ENCODE measurements at regions not wholly inside any gene's neighbourhood (a gene's known extent, or its start where the extent isn't known, plus 50 kb on each side); places are given as distances from the start of the nearest gene placed in this dataset.

GRCh38 chr6:115814907-115815306, 245.8 kb downstream of the FRK start:
- H3K36me3 ChIP-seq (ENCODE audit: control insufficient read depth, insufficient read depth, low read length), result no peaks in the 10 kb centered on the region
- H3K4me3 ChIP-seq (ENCODE audit: extremely low read depth, insufficient read depth, low read length, poor library complexity, severe bottlenecking), result no peak overlapping the region
- H3K4me1 ChIP-seq (ENCODE audit: control insufficient read depth, insufficient read depth, low read length, poor library complexity, severe bottlenecking), result peaks cover 5% of the 10 kb centered on the region
- H3K27ac ChIP-seq (ENCODE audit: low read depth, low read length, severe bottlenecking), result no peak overlapping the region
- no CpG with 5 or more reads among the region's 1 CpG for WGBS, 2 experiments (ENCODE audit: insufficient coverage in 2 of 2)
- no peaks in the 10 kb centered on the region for H3K9me3 ChIP-seq (ENCODE audit: control insufficient read depth, low read length)

GRCh38 chr6:115811541-115811940, 249.2 kb downstream of the FRK start:
- Histone ChIP-seq H3K27ac (ENCODE audit: low read depth, low read length, severe bottlenecking) (no peak overlapping the region), H3K4me3 (ENCODE audit: extremely low read depth, insufficient read depth, low read length, poor library complexity, severe bottlenecking) (no peak overlapping the region), H3K4me1 (ENCODE audit: control insufficient read depth, insufficient read depth, low read length, poor library complexity, severe bottlenecking) (no peaks in the 10 kb centered on the region), H3K36me3 (ENCODE audit: control insufficient read depth, insufficient read depth, low read length) (no peaks in the 10 kb centered on the region), H3K9me3 (ENCODE audit: control insufficient read depth, low read length) (no peaks in the 10 kb centered on the region)
- 87 to 94% methylated on average over 3 to 4 of the region's 5 CpGs for WGBS, 2 experiments (ENCODE audit: insufficient coverage in 2 of 2)

GRCh38 chr6:115798229-115798628, 262.5 kb downstream of the FRK start:
- H3K36me3 ChIP-seq (ENCODE audit: control insufficient read depth, insufficient read depth, low read length), result no peaks in the 10 kb centered on the region
- no peak overlapping the region for H3K27ac ChIP-seq (ENCODE audit: low read depth, low read length, severe bottlenecking)
- WGBS, 2 experiments (ENCODE audit: insufficient coverage in 2 of 2), result no CpG with 5 or more reads among the region's 1 CpG
- no peak overlapping the region for H3K4me3 ChIP-seq (ENCODE audit: extremely low read depth, insufficient read depth, low read length, poor library complexity, severe bottlenecking)
- no peaks in the 10 kb centered on the region for H3K9me3 ChIP-seq (ENCODE audit: control insufficient read depth, low read length)
- no peaks in the 10 kb centered on the region for H3K4me1 ChIP-seq (ENCODE audit: control insufficient read depth, insufficient read depth, low read length, poor library complexity, severe bottlenecking)

- Histone ChIP-seq H3K27ac (ENCODE audit: low read depth, low read length, severe bottlenecking) (no peak overlapping the region), H3K36me3 (ENCODE audit: control insufficient read depth, insufficient read depth, low read length) (no peaks in the 10 kb centered on the region), H3K4me3 (ENCODE audit: extremely low read depth, insufficient read depth, low read length, poor library complexity, severe bottlenecking) (no peak overlapping the region), H3K9me3 (ENCODE audit: control insufficient read depth, low read length) (no peaks in the 10 kb centered on the region), H3K4me1 (ENCODE audit: control insufficient read depth, insufficient read depth, low read length, poor library complexity, severe bottlenecking) (no peaks in the 10 kb centered on the region)
- WGBS, 2 experiments (ENCODE audit: insufficient coverage in 2 of 2), result 17 to 100% methylated on average over 1 of the region's 1 CpG
These were observed 263.9 kb downstream of the FRK start for GRCh38 chr6:115796829-115797228.

- 80 to 89% methylated on average over 1 of the region's 2 CpGs for WGBS, 2 experiments (ENCODE audit: insufficient coverage in 2 of 2)
- H3K36me3 ChIP-seq (ENCODE audit: control insufficient read depth, insufficient read depth, low read length), result no peaks in the 10 kb centered on the region
- no peak overlapping the region for H3K27ac ChIP-seq (ENCODE audit: low read depth, low read length, severe bottlenecking)
- no peak overlapping the region for H3K4me3 ChIP-seq (ENCODE audit: extremely low read depth, insufficient read depth, low read length, poor library complexity, severe bottlenecking)
- H3K4me1 ChIP-seq (ENCODE audit: control insufficient read depth, insufficient read depth, low read length, poor library complexity, severe bottlenecking), result no peaks in the 10 kb centered on the region
- no peaks in the 10 kb centered on the region for H3K9me3 ChIP-seq (ENCODE audit: control insufficient read depth, low read length)
These were observed 264.6 kb downstream of the FRK start for GRCh38 chr6:115796061-115796460.

- Histone ChIP-seq H3K36me3 (ENCODE audit: control insufficient read depth, insufficient read depth, low read length) (no peaks in the 10 kb centered on the region), H3K4me3 (ENCODE audit: extremely low read depth, insufficient read depth, low read length, poor library complexity, severe bottlenecking) (no peak overlapping the region), H3K4me1 (ENCODE audit: control insufficient read depth, insufficient read depth, low read length, poor library complexity, severe bottlenecking) (no peaks in the 10 kb centered on the region), H3K27ac (ENCODE audit: low read depth, low read length, severe bottlenecking) (no peak overlapping the region), H3K9me3 (ENCODE audit: control insufficient read depth, low read length) (no peaks in the 10 kb centered on the region)
- WGBS, 2 experiments (ENCODE audit: insufficient coverage in 2 of 2), result 91 to 100% methylated on average over 1 to 2 of the region's 3 CpGs
These were observed 277.2 kb downstream of the FRK start for GRCh38 chr6:115783402-115784061.

- 76 to 81% methylated on average over 2 of the region's 3 CpGs for WGBS, 2 experiments (ENCODE audit: insufficient coverage in 2 of 2)
- Histone ChIP-seq H3K27ac (ENCODE audit: low read depth, low read length, severe bottlenecking) (no peak overlapping the region), H3K36me3 (ENCODE audit: control insufficient read depth, insufficient read depth, low read length) (no peaks in the 10 kb centered on the region), H3K4me3 (ENCODE audit: extremely low read depth, insufficient read depth, low read length, poor library complexity, severe bottlenecking) (no peak overlapping the region), H3K9me3 (ENCODE audit: control insufficient read depth, low read length) (no peaks in the 10 kb centered on the region), H3K4me1 (ENCODE audit: control insufficient read depth, insufficient read depth, low read length, poor library complexity, severe bottlenecking) (no peaks in the 10 kb centered on the region)
These were observed 278.1 kb downstream of the FRK start for GRCh38 chr6:115782612-115783011.

GRCh38 chr6:115773741-115774140, 286.9 kb downstream of the FRK start:
- Histone ChIP-seq H3K36me3 (ENCODE audit: control insufficient read depth, insufficient read depth, low read length) (no peaks in the 10 kb centered on the region), H3K27ac (ENCODE audit: low read depth, low read length, severe bottlenecking) (no peak overlapping the region)
- WGBS, 2 experiments (ENCODE audit: insufficient coverage in 2 of 2), result no CpG with 5 or more reads among the region's 3 CpGs

GRCh38 chr6:115770851-115771250, 289.8 kb downstream of the FRK start:
- H3K36me3 ChIP-seq (ENCODE audit: control insufficient read depth, insufficient read depth, low read length), result no peaks in the 10 kb centered on the region
- 84 to 95% methylated on average over 5 to 6 of the region's 7 CpGs for WGBS, 2 experiments (ENCODE audit: insufficient coverage in 2 of 2)
- H3K9me3 ChIP-seq (ENCODE audit: control insufficient read depth, low read length), result no peaks in the 10 kb centered on the region
- no peaks in the 10 kb centered on the region for H3K4me1 ChIP-seq (ENCODE audit: control insufficient read depth, insufficient read depth, low read length, poor library complexity, severe bottlenecking)
- H3K4me3 ChIP-seq (ENCODE audit: extremely low read depth, insufficient read depth, low read length, poor library complexity, severe bottlenecking), result no peak overlapping the region
- no peak overlapping the region for H3K27ac ChIP-seq (ENCODE audit: low read depth, low read length, severe bottlenecking)

More at GRCh38 chr6:115773741-115774140, 286.9 kb downstream of the FRK start:
- Histone ChIP-seq H3K4me1 (ENCODE audit: control insufficient read depth, insufficient read depth, low read length, poor library complexity, severe bottlenecking) (no peaks in the 10 kb centered on the region), H3K4me3 (ENCODE audit: extremely low read depth, insufficient read depth, low read length, poor library complexity, severe bottlenecking) (no peak overlapping the region), H3K9me3 (ENCODE audit: control insufficient read depth, low read length) (no peaks in the 10 kb centered on the region)

- no peak overlapping the region for H3K27ac ChIP-seq (ENCODE audit: low read depth, low read length, severe bottlenecking)
- no peaks in the 10 kb centered on the region for H3K4me1 ChIP-seq (ENCODE audit: control insufficient read depth, insufficient read depth, low read length, poor library complexity, severe bottlenecking)
- no peaks in the 10 kb centered on the region for H3K36me3 ChIP-seq (ENCODE audit: control insufficient read depth, insufficient read depth, low read length)
- no peak overlapping the region for H3K4me3 ChIP-seq (ENCODE audit: extremely low read depth, insufficient read depth, low read length, poor library complexity, severe bottlenecking)
- no peaks in the 10 kb centered on the region for H3K9me3 ChIP-seq (ENCODE audit: control insufficient read depth, low read length)
These were observed 292.2 kb downstream of the FRK start for GRCh38 chr6:115768500-115768899.

GRCh38 chr6:115767931-115768330, 292.8 kb downstream of the FRK start:
- Histone ChIP-seq H3K4me3 (ENCODE audit: extremely low read depth, insufficient read depth, low read length, poor library complexity, severe bottlenecking) (no peak overlapping the region), H3K36me3 (ENCODE audit: control insufficient read depth, insufficient read depth, low read length) (no peaks in the 10 kb centered on the region), H3K9me3 (ENCODE audit: control insufficient read depth, low read length) (no peaks in the 10 kb centered on the region), H3K4me1 (ENCODE audit: control insufficient read depth, insufficient read depth, low read length, poor library complexity, severe bottlenecking) (no peaks in the 10 kb centered on the region), H3K27ac (ENCODE audit: low read depth, low read length, severe bottlenecking) (no peak overlapping the region)
- no CpG with 5 or more reads among the region's 1 CpG for WGBS, 2 experiments (ENCODE audit: insufficient coverage in 2 of 2)

All from mesodermal cell (in vitro differentiated cells).